Prostate gland (tissue), 2 donors: ENCODE measurements at regions not wholly inside any gene's neighbourhood (a gene's known extent, or its start where the extent isn't known, plus 50 kb on each side); places are given as distances from the start of the nearest gene placed in this dataset.

Source experiments
- CTCF ChIP-seq, 4 experiments: fragments of 200-600 bp in 2 of 4; fragments of 450-650 bp in 2 of 4; sonication (generic) in 2 of 4; IDR thresholded peaks; 1 replicate in 3 of 4; 2 replicates in 1 of 4; pipeline ENCODE4 v1.5.1; 2016 to 2019; ENCODE audit warnings: antibody characterized with exemption in 4 of 4, mild to moderate bottlenecking in 2 of 4, moderate library complexity in 2 of 4
- POLR2A ChIP-seq: fragments of 450-650 bp; IDR thresholded peaks from one replicate; pipeline ENCODE4 v1.6.1; 2016; ENCODE audit warnings: antibody characterized with exemption, mild to moderate bottlenecking

- no peak for TF ChIP-seq CTCF (IDR thresholded peaks at IDR 0.05)
- no peak for TF ChIP-seq POLR2A
Observed at GRCh38 chrX:69018416-69019072, 146.7 kb downstream of the PJA1 start.
